NCI-H526 treated with DMSO at 0.1 percent for 48 hours (cell line): ENCODE measurements at regions not wholly inside any gene's neighbourhood (a gene's known extent, or its start where the extent isn't known, plus 50 kb on each side); places are given as distances from the start of the nearest gene placed in this dataset.
"Not testable (repeated sequence)": the region's sequence is repeated elsewhere in the genome, so short reads cannot be mapped to it uniquely, and the experiment has no call there.

Experiments used
- DNase-seq: peaks from one replicate; lab custom pipeline; 2025; lab: John Stamatoyannopoulos, UW

GRCh38 chr4:64724689-64725088 lies 315.4 kb upstream of the TECRL start:
- DNase-seq, result no peak

- no peak for DNase-seq
These were observed 311.9 kb upstream of the TECRL start for GRCh38 chr4:64721106-64721505.

GRCh38 chr4:64718091-64718490 lies 308.8 kb upstream of the TECRL start:
- DNase-seq, result no peak

GRCh38 chr4:64715741-64716140 lies 306.5 kb upstream of the TECRL start:
- DNase-seq, result no peak

- DNase-seq, result peak; percentile 28
These were observed 304.1 kb upstream of the TECRL start for GRCh38 chr4:64713256-64713840.

GRCh38 chr4:64712590-64712989 lies 303.3 kb upstream of the TECRL start:
- DNase-seq, result no peak

- no peak for DNase-seq
These were observed 296.7 kb upstream of the TECRL start for GRCh38 chr4:64705989-64706388.

GRCh38 chr4:64698171-64698570 lies 288.9 kb upstream of the TECRL start:
- DNase-seq, result no peak

- no peak for DNase-seq
These were observed 273.7 kb upstream of the TECRL start for GRCh38 chr4:64682946-64683345.

- DNase-seq, result no peak
These were observed 273.2 kb upstream of the TECRL start for GRCh38 chr4:64682481-64682880.

GRCh38 chr4:64673121-64673520 lies 263.9 kb upstream of the TECRL start:
- DNase-seq, result not testable (repeated sequence)

GRCh38 chr4:64670647-64671046 lies 261.4 kb upstream of the TECRL start:
- no peak for DNase-seq

GRCh38 chr4:64643841-64644240 lies 234.6 kb upstream of the TECRL start:
- no peak for DNase-seq

- DNase-seq, result no peak
These were observed 233.7 kb upstream of the TECRL start for GRCh38 chr4:64642936-64643335.

GRCh38 chr4:64640402-64640801 lies 231.2 kb upstream of the TECRL start:
- not testable (repeated sequence) for DNase-seq

- no peak for DNase-seq
These were observed 216.2 kb upstream of the TECRL start for GRCh38 chr4:64625438-64625837.

GRCh38 chr4:64617800-64618199 lies 208.6 kb upstream of the TECRL start:
- DNase-seq, result peak; percentile 7

- peak; percentile 37 for DNase-seq
These were observed 205.0 kb upstream of the TECRL start for GRCh38 chr4:64614276-64614675.

GRCh38 chr4:64613046-64613445 lies 203.8 kb upstream of the TECRL start:
- no peak for DNase-seq

GRCh38 chr4:64598066-64598465 lies 188.8 kb upstream of the TECRL start:
- DNase-seq, result no peak

- DNase-seq, result no peak
These were observed 185.5 kb upstream of the TECRL start for GRCh38 chr4:64594723-64595122.

GRCh38 chr4:64588507-64588906 lies 179.3 kb upstream of the TECRL start:
- no peak for DNase-seq

GRCh38 chr4:64584981-64585557 lies 175.8 kb upstream of the TECRL start:
- DNase-seq, result peak; percentile 19

- DNase-seq, result no peak
These were observed 174.9 kb upstream of the TECRL start for GRCh38 chr4:64584125-64584524.
